GM21717 (cell line): ENCODE measurements at regions not wholly inside any gene's neighbourhood (a gene's known extent, or its start where the extent isn't known, plus 50 kb on each side); places are given as distances from the start of the nearest gene placed in this dataset.

Experiments
- ATAC-seq: cut with Tn5 transposase; IDR thresholded peaks from one replicate; pipeline ENCODE4 v1.9.1; 2021; ENCODE audit warnings: mild to moderate bottlenecking, moderate library complexity; ENCODE audit not compliant: unreplicated experiment

- no peak for ATAC-seq
Observed at GRCh38 chr2:66317268-66317890, 117.5 kb upstream of the MEIS1 start.

GRCh38 chr2:66306483-66306882 is 128.4 kb upstream of the MEIS1 start:
- no peak for ATAC-seq

- no peak for ATAC-seq
Observed at GRCh38 chr2:66305718-66306117, 129.2 kb upstream of the MEIS1 start.

- ATAC-seq, result no peak
Observed at GRCh38 chr2:66303471-66303870, 131.5 kb upstream of the MEIS1 start.

GRCh38 chr2:66301767-66302140 is 133.2 kb upstream of the MEIS1 start:
- ATAC-seq, result no peak

GRCh38 chr2:66301022-66301766 is 133.7 kb upstream of the MEIS1 start:
- ATAC-seq, result no peak

GRCh38 chr2:66283787-66284186 is 151.1 kb upstream of the MEIS1 start:
- no peak for ATAC-seq

- ATAC-seq, result no peak
Observed at GRCh38 chr2:66281980-66282379, 152.9 kb upstream of the MEIS1 start.

GRCh38 chr2:66279024-66279423 is 155.9 kb upstream of the MEIS1 start:
- no peak for ATAC-seq

- no peak for ATAC-seq
Observed at GRCh38 chr2:66275984-66276383, 158.9 kb upstream of the MEIS1 start.

- no peak for ATAC-seq
Observed at GRCh38 chr2:66273933-66274490, 160.9 kb upstream of the MEIS1 start.

GRCh38 chr2:66272751-66273150 is 162.2 kb upstream of the MEIS1 start:
- ATAC-seq, result no peak

- ATAC-seq, result no peak
Observed at GRCh38 chr2:66271777-66272176, 163.1 kb upstream of the MEIS1 start.

- no peak for ATAC-seq
Observed at GRCh38 chr2:66270247-66270646, 164.7 kb upstream of the MEIS1 start.

- no peak for ATAC-seq
Observed at GRCh38 chr2:66269166-66269565, 165.8 kb upstream of the MEIS1 start.

GRCh38 chr2:66268756-66269155 is 166.2 kb upstream of the MEIS1 start:
- ATAC-seq, result no peak

GRCh38 chr2:66264354-66264753 is 170.6 kb upstream of the MEIS1 start:
- no peak for ATAC-seq

GRCh38 chr2:66255867-66256266 is 179.1 kb upstream of the MEIS1 start:
- no peak for ATAC-seq

GRCh38 chr2:66255136-66255535 is 179.8 kb upstream of the MEIS1 start:
- no peak for ATAC-seq

GRCh38 chr2:66253066-66253465 is 181.9 kb upstream of the MEIS1 start:
- no peak for ATAC-seq

GRCh38 chr2:66252109-66252508 is 182.8 kb upstream of the MEIS1 start:
- no peak for ATAC-seq

GRCh38 chr2:66251573-66251972 is 183.4 kb upstream of the MEIS1 start:
- ATAC-seq, result no peak
